Stimulated activated CD4-positive, alpha-beta T cell treated with anti-CD3 and anti-CD28 coated beads, Interleukin-12 subunit alpha, Interleukin-12 subunit beta, amount 100 ng/mL, for 4 hours (primary cell): ENCODE measurements at regions not wholly inside any gene's neighbourhood (a gene's known extent, or its start where the extent isn't known, plus 50 kb on each side); places are given as distances from the start of the nearest gene placed in this dataset.
"Not testable (repeated sequence)": the region's sequence is repeated elsewhere in the genome, so short reads cannot be mapped to it uniquely, and the experiment has no call there.

ENCODE experiments used
- DNase-seq: peaks from one replicate; pipeline ENCODE4 v3.0.0-alpha.2; 2020

DNA sequence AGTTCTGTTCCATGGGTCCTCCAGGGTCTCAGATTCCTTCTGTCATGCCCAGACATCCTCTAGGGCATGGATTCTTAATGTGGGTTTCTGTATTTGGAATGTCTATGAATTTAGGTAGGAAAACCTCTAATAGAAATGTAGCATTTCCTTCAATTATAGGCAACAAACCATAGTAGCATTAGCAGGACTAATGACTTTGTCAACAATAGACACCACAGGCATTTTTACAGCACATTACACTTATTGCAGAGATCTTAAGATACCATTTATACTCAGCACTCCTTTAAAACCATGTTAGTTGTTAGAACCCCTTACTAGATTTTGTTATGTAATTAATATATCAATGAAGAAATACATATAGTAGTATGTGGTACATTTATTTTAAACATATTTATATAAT lies 77.8 kb upstream of the TBC1D5 start:
- no peak for DNase-seq

DNA sequence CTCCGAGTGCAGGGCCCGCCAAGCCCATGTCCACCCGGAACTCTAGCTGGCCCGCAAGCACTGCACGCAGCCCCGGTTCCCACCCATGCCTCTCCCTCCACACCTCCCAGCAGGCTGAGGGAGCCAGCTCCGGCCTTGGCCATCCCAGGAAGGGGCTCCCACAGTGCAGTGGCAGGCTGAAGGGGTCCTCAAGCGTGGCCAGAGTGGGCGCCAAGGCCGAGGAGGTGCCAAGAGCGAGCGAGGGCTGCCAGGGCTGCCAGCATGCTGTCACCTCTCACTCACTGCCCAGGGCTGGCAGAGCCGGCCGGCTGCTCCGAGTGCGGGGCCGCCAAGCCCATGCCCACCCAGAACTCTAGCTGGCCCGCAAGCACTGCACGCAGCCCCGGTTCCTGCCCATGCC lies 75.5 kb upstream of the TBC1D5 start:
- not testable (repeated sequence) for DNase-seq

DNA sequence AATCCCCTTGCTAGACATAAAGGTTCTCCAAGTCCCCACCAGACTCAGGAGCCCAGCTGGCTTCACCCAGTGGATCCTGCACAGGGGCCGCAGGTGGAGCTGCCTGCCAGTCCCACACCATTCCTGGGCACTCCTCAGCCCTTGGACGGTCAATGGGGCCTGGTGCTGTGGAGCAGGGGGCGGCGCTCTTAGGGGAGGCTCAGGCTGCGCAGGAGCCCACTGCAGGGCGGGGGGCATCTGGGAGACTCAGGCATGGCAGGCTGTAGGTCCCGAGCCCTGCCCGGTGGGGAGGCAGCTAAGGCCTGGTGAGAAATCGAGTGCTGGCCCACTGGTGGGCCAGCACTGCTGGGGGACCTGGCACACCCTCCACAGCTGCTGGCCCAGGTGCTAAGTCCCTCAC lies 75.1 kb upstream of the TBC1D5 start:
- no peak for DNase-seq

DNA sequence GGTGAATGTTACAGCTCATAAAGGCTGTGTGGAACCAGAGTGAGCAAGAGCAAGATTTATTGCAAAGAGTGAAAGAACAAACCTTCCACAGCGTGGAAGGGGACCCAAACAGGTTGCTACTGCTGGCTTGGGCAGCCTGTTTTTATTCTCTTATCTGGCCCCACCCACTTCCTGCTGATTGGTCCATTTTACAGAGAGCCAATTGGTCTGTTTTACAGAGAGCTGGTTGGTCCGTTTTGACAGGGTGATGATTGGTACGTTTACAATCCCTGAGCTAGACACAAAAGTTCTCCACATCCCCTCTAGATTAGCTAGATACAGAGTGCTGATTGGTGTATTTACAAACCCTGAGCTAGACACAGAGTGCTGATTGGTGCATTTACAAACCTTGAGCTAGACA lies 74.4 kb upstream of the TBC1D5 start:
- DNase-seq: not testable (repeated sequence)

DNA sequence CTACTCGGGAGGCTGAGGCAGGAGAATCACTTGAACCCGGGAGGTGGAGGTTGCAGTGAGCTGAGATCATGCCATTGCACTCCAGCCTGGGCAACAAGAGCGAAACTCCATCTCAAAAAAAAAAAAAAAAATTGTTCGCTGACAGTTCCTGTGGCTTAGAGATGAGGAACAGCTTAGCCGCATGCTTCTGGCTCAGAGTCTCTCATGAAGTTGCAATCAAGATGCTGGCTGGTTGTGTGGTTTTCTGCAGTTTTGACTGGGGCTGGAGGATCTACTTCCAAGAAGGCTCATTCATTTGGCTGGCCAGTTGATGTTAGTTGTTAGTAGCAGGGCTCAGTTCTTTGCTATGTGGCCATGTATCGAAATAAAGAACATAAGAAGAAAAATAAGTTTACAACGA lies 69.9 kb upstream of the TBC1D5 start:
- not testable (repeated sequence) for DNase-seq

DNA sequence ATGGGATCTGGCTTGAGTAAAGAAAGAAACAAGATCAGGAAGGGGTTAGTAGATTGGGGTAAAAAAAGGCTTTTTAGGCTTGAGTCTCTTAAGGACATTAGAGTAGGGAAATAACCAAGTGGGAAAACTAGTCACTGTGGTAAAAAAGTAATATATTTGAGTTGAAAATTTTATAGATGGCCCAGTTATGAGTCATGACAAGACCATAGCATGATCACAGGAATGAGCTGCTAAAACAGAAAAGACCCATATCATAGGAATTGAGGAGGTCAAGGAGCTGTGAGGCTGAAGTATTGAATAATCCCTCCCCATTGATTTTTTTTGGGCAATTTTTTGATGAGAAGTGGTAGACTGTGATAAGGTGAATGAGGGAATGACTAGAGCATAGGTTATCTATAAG lies 69.2 kb upstream of the TBC1D5 start:
- no peak for DNase-seq

DNA sequence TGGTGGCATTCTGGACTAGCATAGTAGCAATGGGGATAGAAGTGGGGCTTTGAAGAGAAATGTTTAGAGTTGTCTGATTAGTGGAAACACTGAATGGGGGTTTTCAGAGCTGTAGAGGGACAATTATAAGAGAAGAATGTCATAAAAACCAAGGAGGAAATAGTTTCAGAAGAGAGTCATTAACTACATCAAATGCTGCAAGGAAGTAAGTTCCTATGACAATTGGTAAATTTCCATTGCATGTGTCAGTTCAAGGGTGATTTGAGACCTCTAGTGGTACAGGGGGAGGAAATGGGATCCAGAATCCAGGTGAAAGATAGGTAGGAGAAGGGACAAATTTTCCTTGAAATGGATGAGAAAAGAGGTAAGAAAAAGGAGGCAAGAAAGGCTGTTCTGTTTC lies 68.3 kb upstream of the TBC1D5 start:
- DNase-seq: no peak

DNA sequence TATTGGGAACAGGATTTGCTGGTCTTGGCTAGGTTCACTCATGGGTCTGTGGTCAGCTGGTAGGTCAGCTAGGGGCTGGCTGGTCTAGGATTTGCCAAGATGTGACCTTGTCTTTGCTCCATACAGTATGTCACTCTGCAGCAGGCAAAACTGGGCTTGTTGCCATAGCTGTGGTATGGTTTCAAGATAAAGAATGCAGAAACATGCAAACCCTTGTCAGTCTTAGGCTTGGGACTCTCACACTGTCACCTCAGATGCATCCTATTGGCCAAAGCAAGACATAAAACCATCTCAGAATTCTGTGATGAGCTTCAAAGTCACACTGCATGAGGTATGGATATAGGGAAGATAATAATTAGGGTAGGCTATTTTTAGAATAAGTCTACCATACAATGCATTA lies 66.6 kb upstream of the TBC1D5 start:
- DNase-seq: no peak

DNA sequence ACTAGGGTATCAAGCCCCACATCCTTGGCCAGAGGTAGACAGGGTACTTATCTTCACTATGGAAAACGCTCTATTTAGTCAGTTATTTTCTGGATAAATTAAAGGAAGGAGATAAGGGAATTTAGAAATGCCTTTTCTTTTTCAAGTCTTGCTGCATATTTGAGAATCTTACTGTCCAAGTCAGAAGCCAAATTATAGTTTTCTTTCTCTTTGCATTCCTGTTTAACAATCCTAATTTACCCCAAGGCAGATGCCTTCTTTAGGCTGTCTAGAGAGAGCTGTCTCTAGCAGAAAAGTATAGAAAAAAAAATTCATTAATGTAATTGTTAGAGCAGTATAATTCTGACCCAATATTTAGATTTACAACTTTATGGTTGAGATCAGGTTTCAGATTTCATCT lies 64.4 kb upstream of the TBC1D5 start:
- no peak for DNase-seq

DNA sequence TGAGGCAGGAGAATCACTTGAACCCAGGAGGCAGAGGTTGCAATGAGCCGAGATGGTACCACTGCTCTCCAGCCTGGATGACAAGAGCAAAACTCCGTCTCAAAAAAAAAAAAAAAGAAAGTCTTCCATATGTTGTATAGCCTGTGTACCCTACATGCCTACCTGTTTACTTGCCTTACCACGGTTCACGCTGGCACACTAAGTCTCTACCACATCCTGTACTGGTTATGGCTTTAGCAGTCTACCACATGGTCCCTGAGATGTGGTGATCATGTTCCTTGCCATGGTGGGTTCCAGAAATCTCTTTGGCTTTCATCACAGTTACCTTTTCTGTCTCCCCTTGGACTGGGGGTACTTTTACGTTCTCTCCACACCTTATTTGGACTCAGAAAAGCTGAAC lies 63.8 kb upstream of the TBC1D5 start:
- DNase-seq: no peak

DNA sequence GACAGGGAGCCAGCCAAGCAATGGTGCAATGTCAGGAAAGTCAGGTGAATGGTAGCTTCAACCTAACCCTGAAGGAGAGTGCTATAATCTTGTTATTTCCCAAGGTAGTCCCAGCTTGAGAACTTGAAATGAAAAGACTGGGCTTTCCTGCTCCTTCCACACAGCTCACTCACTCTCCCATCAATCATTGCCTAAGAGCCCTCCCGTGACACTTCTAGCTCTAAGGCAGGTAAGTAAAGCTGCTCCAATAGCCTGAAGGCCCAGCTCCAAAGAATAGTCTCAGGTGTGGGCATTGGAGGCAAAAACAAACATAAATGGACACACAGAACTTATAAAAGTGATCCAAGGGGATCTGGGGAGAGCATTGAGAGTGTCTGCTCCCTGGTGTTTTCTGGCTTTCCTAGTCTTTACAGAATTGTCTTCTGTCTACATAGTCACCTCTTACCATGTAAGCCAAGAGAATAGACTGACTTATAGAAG lies 63.1 kb upstream of the TBC1D5 start:
- no peak for DNase-seq

DNA sequence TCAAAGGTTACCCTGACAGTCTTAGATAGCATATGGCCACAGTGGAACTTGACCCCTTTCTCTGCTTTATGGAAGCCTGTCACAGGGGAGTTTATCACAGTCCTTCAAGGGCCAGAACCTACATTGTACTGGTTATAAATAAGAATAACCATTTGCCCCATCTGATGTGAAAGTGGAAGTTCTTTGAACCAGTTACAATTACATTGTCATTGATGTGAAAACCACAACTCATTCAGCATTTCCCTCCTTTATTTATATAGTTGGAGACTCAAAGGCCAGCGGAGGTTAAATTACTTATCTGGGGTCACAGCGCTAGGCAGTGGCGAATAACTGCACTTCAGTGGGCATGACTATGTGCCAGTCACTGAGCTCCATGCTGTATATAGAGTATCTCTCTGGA lies 60.5 kb upstream of the TBC1D5 start:
- no peak for DNase-seq

DNA sequence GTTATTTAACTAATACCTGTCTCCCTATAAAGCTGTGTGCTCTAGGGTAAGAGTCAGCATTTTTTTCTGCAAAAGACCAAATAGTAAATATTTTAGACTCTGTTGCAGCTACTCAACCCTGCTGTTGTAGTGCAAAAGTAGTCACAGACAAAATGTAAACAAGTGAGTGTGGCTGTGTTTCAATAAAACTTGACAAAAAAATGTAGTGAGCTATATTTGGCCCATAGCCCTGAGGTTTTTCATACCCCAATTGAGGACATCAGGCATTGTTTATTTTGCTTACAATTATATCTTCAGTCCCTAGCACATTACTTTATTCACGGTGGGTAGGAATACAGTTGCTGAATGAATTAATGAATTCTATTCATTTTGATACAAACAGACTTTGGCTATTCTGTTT lies 58.7 kb upstream of the TBC1D5 start:
- DNase-seq: no peak

DNA sequence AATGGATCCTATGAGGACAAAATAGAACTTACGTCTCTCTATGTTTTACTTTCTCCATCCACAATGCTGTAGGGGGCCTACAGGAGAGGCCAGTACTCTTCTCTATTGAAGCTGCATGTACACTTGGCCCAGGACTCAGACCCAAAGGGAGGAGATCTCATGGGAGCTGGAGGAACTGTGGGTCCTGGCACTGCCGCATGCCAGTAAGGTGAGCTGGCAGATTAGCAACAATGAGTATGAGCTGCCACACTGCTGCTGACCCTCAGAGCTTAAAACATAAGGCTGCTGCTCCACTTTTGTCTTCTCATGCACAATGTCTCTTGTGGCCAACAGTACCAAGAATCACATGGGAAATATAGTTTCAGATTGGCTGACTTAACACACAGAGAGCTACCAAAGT lies 57.8 kb upstream of the TBC1D5 start:
- DNase-seq: no peak

DNA sequence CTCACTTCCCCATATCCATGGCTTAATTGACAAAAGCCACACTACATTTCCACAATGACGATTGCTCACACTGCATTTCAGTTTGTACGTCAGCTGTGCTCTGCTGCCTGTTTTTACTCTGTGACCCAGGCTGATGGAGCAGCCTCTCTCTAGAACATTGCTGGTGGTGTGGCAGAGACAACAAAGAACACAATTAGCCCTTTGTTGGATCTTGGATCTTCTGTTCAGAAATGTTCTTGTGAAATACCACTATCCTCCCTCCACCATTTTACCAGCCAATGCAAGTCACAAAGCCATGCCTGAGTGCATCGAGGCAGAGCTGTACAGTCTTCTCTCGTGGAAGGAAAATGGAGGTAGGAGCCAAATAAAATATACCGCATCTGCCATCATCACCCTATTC lies 56.9 kb upstream of the TBC1D5 start:
- no peak for DNase-seq

DNA sequence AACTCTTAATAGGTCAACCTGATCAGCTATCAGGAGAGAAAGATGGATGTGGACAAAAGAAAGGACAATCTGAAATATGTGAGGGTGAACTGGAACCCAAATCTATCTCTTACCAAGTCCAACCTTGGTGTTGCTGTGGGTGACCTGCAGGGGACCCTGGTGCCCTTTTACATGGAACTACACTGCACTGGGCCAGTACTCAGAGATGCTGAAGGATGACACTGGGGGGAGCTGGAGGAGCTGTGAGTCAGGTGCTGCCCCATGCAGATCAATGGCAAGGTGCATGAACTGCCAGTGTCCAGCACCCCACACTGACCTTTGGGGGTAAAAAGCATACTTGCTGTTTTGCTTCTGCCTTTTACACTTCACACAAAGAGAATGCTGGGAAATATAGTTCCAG lies 55.6 kb upstream of the TBC1D5 start:
- no peak for DNase-seq

DNA sequence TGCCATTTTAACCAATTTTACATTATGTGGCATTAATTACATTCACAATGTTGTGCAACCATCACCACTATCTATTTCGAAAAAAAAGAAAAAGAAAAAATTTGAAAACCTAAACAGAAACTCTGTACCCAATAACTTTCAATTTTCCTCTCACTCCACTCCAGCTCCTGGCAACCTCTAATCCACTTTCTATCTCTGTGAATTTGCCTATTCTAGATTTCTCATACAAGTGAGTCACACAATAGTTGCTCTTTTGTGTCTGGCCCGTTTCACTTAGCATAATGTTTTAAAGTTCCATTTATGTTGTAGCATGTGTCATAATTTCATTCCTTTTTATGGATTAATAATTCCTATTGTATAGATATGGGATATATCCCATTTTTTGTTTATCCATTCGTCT lies 53.3 kb upstream of the TBC1D5 start:
- no peak for DNase-seq

DNA sequence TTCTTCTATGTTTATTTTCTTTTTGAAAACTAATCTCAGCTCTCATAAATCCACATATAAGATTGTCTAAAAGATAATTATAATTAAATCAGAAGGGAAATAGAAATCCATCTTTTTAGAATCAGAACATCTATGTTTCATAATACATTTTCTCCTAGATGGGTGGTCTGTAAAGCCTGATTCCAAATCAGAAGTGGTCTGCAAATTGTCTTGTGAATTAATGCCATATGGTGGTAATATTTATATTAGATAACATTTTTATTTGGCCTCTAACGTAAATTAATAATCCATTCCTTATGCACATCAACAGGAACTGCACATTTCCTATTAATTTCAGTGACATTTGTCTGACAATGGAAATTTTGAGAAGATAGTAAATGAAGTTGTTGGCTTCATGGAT lies 52.8 kb upstream of the TBC1D5 start:
- DNase-seq: no peak

DNA sequence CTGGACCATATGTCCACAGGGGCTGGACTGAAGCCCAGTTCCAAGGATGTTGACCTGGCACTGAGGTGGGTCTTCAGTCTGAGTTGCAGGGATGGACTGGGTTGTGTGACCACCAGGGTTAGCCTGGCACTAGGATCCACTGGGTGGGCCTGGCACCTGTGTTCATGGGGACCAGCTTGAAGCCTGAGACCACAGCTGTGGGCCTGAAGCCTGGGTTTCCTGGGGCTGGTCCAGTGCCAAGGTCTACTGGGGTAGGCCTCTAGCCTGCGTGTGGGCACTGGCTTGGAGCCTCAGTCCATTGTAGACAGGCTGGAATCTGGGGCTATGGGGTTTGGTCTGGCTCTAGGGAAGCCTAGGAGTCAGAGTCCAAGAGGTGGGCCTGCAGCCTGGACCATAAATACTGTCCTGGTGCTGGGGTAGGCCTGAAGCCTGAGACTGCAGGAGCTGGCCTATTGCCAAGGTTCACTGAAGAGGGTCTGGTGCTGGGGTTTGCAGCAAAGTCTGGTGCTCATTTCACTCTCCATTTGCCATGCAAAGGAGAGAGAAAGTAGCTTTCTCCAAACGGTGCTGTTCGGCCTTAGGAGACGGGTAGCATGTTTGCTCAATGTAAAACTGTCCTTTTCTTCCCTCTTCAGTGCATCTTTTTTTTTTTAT lies 51.2 kb upstream of the TBC1D5 start:
- no peak for DNase-seq
